ENCODE measurements at regions not wholly inside any gene's neighbourhood (a gene's known extent, or its start where the extent isn't known, plus 50 kb on each side); places are given as distances from the start of the nearest gene placed in this dataset.

- no peak for DNase-seq
Measured at GRCh38 chr12:11946161-11946560, 124.6 kb upstream of the BCL2L14 start.

- DNase-seq: no peak
Measured at GRCh38 chr12:11947213-11947612, 123.5 kb upstream of the BCL2L14 start.

GRCh38 chr12:11949738-11950411 is 120.9 kb upstream of the BCL2L14 start:
- no peak for DNase-seq

GRCh38 chr12:11951209-11951608 is 119.5 kb upstream of the BCL2L14 start:
- no peak for DNase-seq

- DNase-seq: no peak
Measured at GRCh38 chr12:11953523-11953922, 117.2 kb upstream of the BCL2L14 start.

- no peak for DNase-seq
Measured at GRCh38 chr12:11954181-11954580, 116.6 kb upstream of the BCL2L14 start.

- DNase-seq: no peak
Measured at GRCh38 chr12:11958221-11959091, 112.3 kb upstream of the BCL2L14 start.

- DNase-seq: no peak
Measured at GRCh38 chr12:11959117-11959823, 111.5 kb upstream of the BCL2L14 start.

- no peak for DNase-seq
Measured at GRCh38 chr12:11960646-11961045, 110.1 kb upstream of the BCL2L14 start.

- no peak for DNase-seq
Measured at GRCh38 chr12:11961686-11962085, 109.1 kb upstream of the BCL2L14 start.

- no peak for DNase-seq
Measured at GRCh38 chr12:11962860-11963259, 107.9 kb upstream of the BCL2L14 start.

- DNase-seq: no peak
Measured at GRCh38 chr12:11963841-11964471, 106.8 kb upstream of the BCL2L14 start.

GRCh38 chr12:11965258-11965910 is 105.4 kb upstream of the BCL2L14 start:
- DNase-seq: no peak

GRCh38 chr12:11967376-11968047 is 103.2 kb upstream of the BCL2L14 start:
- no peak for DNase-seq

- DNase-seq: no peak
Measured at GRCh38 chr12:11968048-11968383, 102.7 kb upstream of the BCL2L14 start.

- DNase-seq: no peak
Measured at GRCh38 chr12:11968516-11968915, 102.2 kb upstream of the BCL2L14 start.

- no peak for DNase-seq
Measured at GRCh38 chr12:11969437-11970154, 101.1 kb upstream of the BCL2L14 start.

- DNase-seq: no peak
Measured at GRCh38 chr12:11970155-11970520, 100.6 kb upstream of the BCL2L14 start.

- no peak for DNase-seq
Measured at GRCh38 chr12:11973396-11973795, 97.3 kb upstream of the BCL2L14 start.

- no peak for DNase-seq
Measured at GRCh38 chr12:11976005-11976404, 94.7 kb upstream of the BCL2L14 start.

GRCh38 chr12:11978726-11979384 is 91.9 kb upstream of the BCL2L14 start:
- no peak for DNase-seq

All from CD4-positive, alpha-beta T cell treated with Interleukin-15 for 1 hour (primary cell).